ENCODE measurements at regions not wholly inside any gene's neighbourhood (a gene's known extent, or its start where the extent isn't known, plus 50 kb on each side); places are given as distances from the start of the nearest gene placed in this dataset.

DNA sequence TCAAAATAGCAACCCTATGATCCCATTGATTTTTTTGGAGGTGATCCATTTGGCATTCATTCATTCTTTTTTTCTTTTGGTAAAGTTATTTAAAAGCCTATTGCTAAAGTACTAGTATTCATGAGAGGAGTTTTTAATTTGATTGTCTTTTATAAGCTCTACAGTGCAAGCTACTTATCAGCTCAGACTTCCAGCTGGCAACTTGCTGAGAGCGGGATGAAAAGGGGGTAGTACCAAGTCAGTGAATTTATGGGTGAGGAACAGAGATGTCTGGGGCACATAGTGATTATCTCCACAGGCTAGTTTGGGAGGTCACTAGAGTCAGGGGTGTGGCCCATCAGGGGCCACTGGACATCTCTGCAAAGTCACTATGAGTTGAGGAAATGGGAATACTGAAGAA lies 202.4 kb downstream of the PIK3C3 start:
- Histone ChIP-seq H2BK5ac (ENCODE audit: low read length) (no peak overlapping the region), H2AK5ac (ENCODE audit: low read depth, low read length) (no peak overlapping the region), H3K4me3 (ENCODE audit: low read length in 2 of 2) (no peak overlapping the region), H3K18ac (ENCODE audit: low read length) (no peak overlapping the region), H2AFZ (ENCODE audit: low read length) (no peak overlapping the region), H3K9ac (ENCODE audit: low read depth, low read length, poor library complexity) (no peak overlapping the region), H3K4me2 (ENCODE audit: insufficient read depth, low read length, poor library complexity, severe bottlenecking) (no peak overlapping the region), H2BK120ac (ENCODE audit: low read depth, low read length) (no peak overlapping the region), H2BK15ac (ENCODE audit: low read length) (no peak overlapping the region), H4K91ac (ENCODE audit: low read depth, low read length, poor library complexity) (no peak overlapping the region), H3K4ac (ENCODE audit: low read length) (no peak overlapping the region), H4K8ac (ENCODE audit: low read depth, low read length) (no peak overlapping the region), H3K27me3 (ENCODE audit: control insufficient read depth in 3 of 3, insufficient read depth in 3 of 3, low read depth in 1 of 3, low read length in 3 of 3) (no peaks in the 10 kb centered on the region), H3K79me1 (ENCODE audit: low read depth, low read length) (no peaks in the 10 kb centered on the region), H3K23ac (ENCODE audit: low read depth, low read length, poor library complexity) (no peak overlapping the region), H3K14ac (ENCODE audit: low read length) (no peak overlapping the region), H3K36me3 (replicated peaks in 1 of 2; ENCODE audit: control insufficient read depth in 2 of 2, insufficient read depth in 2 of 2, low read length in 2 of 2) (no peaks in the 10 kb centered on the region), H3K4me1 (ENCODE audit: control insufficient read depth in 2 of 2, insufficient read depth in 1 of 2, low read depth in 1 of 2, low read length in 2 of 2) (peaks cover 0 to 8% of the 10 kb centered on the region in 2 donors), H2BK12ac (ENCODE audit: low read length) (no peak overlapping the region), H3K27ac (replicated peaks; ENCODE audit: low read length) (no peak overlapping the region), H3K9me3 (replicated peaks in 1 of 2; ENCODE audit: control insufficient read depth in 2 of 2, insufficient read depth in 1 of 2, low read depth in 1 of 2, low read length in 2 of 2) (no peaks in the 10 kb centered on the region)
- DNase-seq (ENCODE audit: low spot score), result no peak
- no CpG with 5 or more reads among the region's 1 CpG for WGBS, 2 donors (ENCODE audit: extremely low coverage in 2 of 2, insufficient read length in 2 of 2, insufficient replicate concordance in 1 of 2)

DNA sequence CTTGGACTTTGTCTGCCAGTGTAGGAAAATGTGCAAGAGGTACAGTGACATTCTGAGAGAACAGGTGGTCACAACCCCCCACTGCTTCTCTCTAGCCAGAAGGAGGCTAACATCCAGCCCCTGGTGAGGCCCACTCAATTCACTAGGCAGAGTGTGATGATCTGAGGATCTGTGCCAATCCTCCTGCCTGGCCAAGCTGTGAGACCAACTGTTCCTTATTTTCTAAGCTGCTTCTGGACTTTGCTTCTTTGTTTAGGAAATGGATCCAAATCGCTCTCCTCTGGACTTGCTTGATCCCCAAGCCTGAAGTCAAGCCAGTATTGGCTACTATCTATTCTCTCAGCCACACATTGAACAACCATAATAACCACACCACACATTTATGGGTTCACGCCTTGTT lies 202.8 kb downstream of the PIK3C3 start:
- no peak for DNase-seq (ENCODE audit: low spot score)
- WGBS, 2 donors (ENCODE audit: extremely low coverage in 2 of 2, insufficient read length in 2 of 2, insufficient replicate concordance in 1 of 2), result no CpG with 5 or more reads among the region's 2 CpGs
- Histone ChIP-seq H3K9me3 (replicated peaks in 1 of 2; ENCODE audit: control insufficient read depth in 2 of 2, insufficient read depth in 1 of 2, low read depth in 1 of 2, low read length in 2 of 2) (no peaks in the 10 kb centered on the region), H2BK15ac (ENCODE audit: low read length) (no peak overlapping the region), H3K18ac (ENCODE audit: low read length) (no peak overlapping the region), H2AK5ac (ENCODE audit: low read depth, low read length) (no peak overlapping the region), H3K27ac (replicated peaks; ENCODE audit: low read length) (no peak overlapping the region), H2BK120ac (ENCODE audit: low read depth, low read length) (no peak overlapping the region), H3K4me3 (ENCODE audit: low read length in 2 of 2) (no peak overlapping the region), H3K27me3 (ENCODE audit: control insufficient read depth in 3 of 3, insufficient read depth in 3 of 3, low read depth in 1 of 3, low read length in 3 of 3) (no peaks in the 10 kb centered on the region), H3K4me1 (ENCODE audit: control insufficient read depth in 2 of 2, insufficient read depth in 1 of 2, low read depth in 1 of 2, low read length in 2 of 2) (peaks cover 0 to 8% of the 10 kb centered on the region in 2 donors), H3K14ac (ENCODE audit: low read length) (no peak overlapping the region), H2BK5ac (ENCODE audit: low read length) (no peak overlapping the region), H3K36me3 (replicated peaks in 1 of 2; ENCODE audit: control insufficient read depth in 2 of 2, insufficient read depth in 2 of 2, low read length in 2 of 2) (no peaks in the 10 kb centered on the region), H4K8ac (ENCODE audit: low read depth, low read length) (no peak overlapping the region), H2AFZ (ENCODE audit: low read length) (no peak overlapping the region), H3K4me2 (ENCODE audit: insufficient read depth, low read length, poor library complexity, severe bottlenecking) (no peak overlapping the region), H2BK12ac (ENCODE audit: low read length) (no peak overlapping the region), H3K79me1 (ENCODE audit: low read depth, low read length) (no peaks in the 10 kb centered on the region), H4K91ac (ENCODE audit: low read depth, low read length, poor library complexity) (no peak overlapping the region), H3K4ac (ENCODE audit: low read length) (no peak overlapping the region), H3K23ac (ENCODE audit: low read depth, low read length, poor library complexity) (no peak overlapping the region), H3K9ac (ENCODE audit: low read depth, low read length, poor library complexity) (no peak overlapping the region)

- no peak overlapping the region for H3K18ac ChIP-seq (ENCODE audit: low read length)
Measured at GRCh38 chr18:42159146-42159545, 204.1 kb downstream of the PIK3C3 start.

DNA sequence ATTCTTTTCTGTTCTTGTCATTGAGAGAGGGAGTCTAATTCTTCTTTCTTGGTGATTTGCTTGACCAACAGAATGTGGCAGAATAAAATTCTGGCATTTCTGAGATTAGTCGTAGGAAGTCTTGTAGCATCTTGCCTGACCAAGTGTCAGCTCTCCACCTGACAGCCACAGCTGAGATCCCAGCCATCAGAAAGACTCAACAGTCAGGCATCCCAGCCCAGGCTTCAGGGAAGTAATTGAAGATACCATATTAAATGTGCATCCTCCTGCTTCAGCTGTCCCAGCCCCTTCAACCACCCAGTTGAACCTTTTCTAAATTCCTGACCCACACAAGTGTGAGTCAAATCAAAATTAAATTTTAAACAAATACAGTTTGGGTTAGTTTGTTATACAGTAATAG lies 208.3 kb downstream of the PIK3C3 start:
- Histone ChIP-seq H3K9ac (ENCODE audit: low read depth, low read length, poor library complexity) (no peak overlapping the region), H4K8ac (ENCODE audit: low read depth, low read length) (no peak overlapping the region), H2BK120ac (ENCODE audit: low read depth, low read length) (no peak overlapping the region), H3K18ac (ENCODE audit: low read length) (no peak overlapping the region), H3K4me2 (ENCODE audit: insufficient read depth, low read length, poor library complexity, severe bottlenecking) (no peak overlapping the region), H4K91ac (ENCODE audit: low read depth, low read length, poor library complexity) (no peak overlapping the region), H2BK15ac (ENCODE audit: low read length) (no peak overlapping the region), H3K9me3 (replicated peaks in 1 of 2; ENCODE audit: control insufficient read depth in 2 of 2, insufficient read depth in 1 of 2, low read depth in 1 of 2, low read length in 2 of 2) (no peaks in the 10 kb centered on the region), H2AK5ac (ENCODE audit: low read depth, low read length) (no peak overlapping the region), H2BK12ac (ENCODE audit: low read length) (no peak overlapping the region), H3K27ac (replicated peaks; ENCODE audit: low read length) (no peak overlapping the region), H3K36me3 (replicated peaks in 1 of 2; ENCODE audit: control insufficient read depth in 2 of 2, insufficient read depth in 2 of 2, low read length in 2 of 2) (no peaks in the 10 kb centered on the region), H3K23ac (ENCODE audit: low read depth, low read length, poor library complexity) (no peak overlapping the region), H3K79me1 (ENCODE audit: low read depth, low read length) (no peaks in the 10 kb centered on the region), H3K4me1 (ENCODE audit: control insufficient read depth in 2 of 2, insufficient read depth in 1 of 2, low read depth in 1 of 2, low read length in 2 of 2) (peaks cover 0 to 8% of the 10 kb centered on the region in 2 donors), H3K14ac (ENCODE audit: low read length) (no peak overlapping the region), H3K4ac (ENCODE audit: low read length) (no peak overlapping the region), H2AFZ (ENCODE audit: low read length) (no peak overlapping the region), H3K27me3 (ENCODE audit: control insufficient read depth in 3 of 3, insufficient read depth in 3 of 3, low read depth in 1 of 3, low read length in 3 of 3) (no peaks in the 10 kb centered on the region), H3K4me3 (ENCODE audit: low read length in 2 of 2) (no peak overlapping the region), H2BK5ac (ENCODE audit: low read length) (no peak overlapping the region)
- WGBS, 2 donors (ENCODE audit: extremely low coverage in 2 of 2, insufficient read length in 2 of 2, insufficient replicate concordance in 1 of 2), result no CpG with 5 or more reads among the region's 1 CpG
- DNase-seq (ENCODE audit: low spot score), result no peak

More at GRCh38 chr18:42159146-42159545, 204.1 kb downstream of the PIK3C3 start:
- no peak for DNase-seq (ENCODE audit: low spot score)
- Histone ChIP-seq H3K4me1 (ENCODE audit: control insufficient read depth in 2 of 2, insufficient read depth in 1 of 2, low read depth in 1 of 2, low read length in 2 of 2) (peaks cover 0 to 8% of the 10 kb centered on the region in 2 donors), H3K9me3 (replicated peaks in 1 of 2; ENCODE audit: control insufficient read depth in 2 of 2, insufficient read depth in 1 of 2, low read depth in 1 of 2, low read length in 2 of 2) (no peaks in the 10 kb centered on the region), H3K14ac (ENCODE audit: low read length) (no peak overlapping the region), H2AFZ (ENCODE audit: low read length) (no peak overlapping the region), H2BK12ac (ENCODE audit: low read length) (no peak overlapping the region), H3K79me1 (ENCODE audit: low read depth, low read length) (no peaks in the 10 kb centered on the region), H2AK5ac (ENCODE audit: low read depth, low read length) (no peak overlapping the region), H3K4ac (ENCODE audit: low read length) (no peak overlapping the region), H3K27me3 (ENCODE audit: control insufficient read depth in 3 of 3, insufficient read depth in 3 of 3, low read depth in 1 of 3, low read length in 3 of 3) (no peaks in the 10 kb centered on the region), H3K36me3 (replicated peaks in 1 of 2; ENCODE audit: control insufficient read depth in 2 of 2, insufficient read depth in 2 of 2, low read length in 2 of 2) (no peaks in the 10 kb centered on the region), H3K27ac (replicated peaks; ENCODE audit: low read length) (no peak overlapping the region), H3K23ac (ENCODE audit: low read depth, low read length, poor library complexity) (no peak overlapping the region), H3K9ac (ENCODE audit: low read depth, low read length, poor library complexity) (no peak overlapping the region), H4K8ac (ENCODE audit: low read depth, low read length) (no peak overlapping the region), H2BK120ac (ENCODE audit: low read depth, low read length) (no peak overlapping the region), H2BK5ac (ENCODE audit: low read length) (no peak overlapping the region), H3K4me2 (ENCODE audit: insufficient read depth, low read length, poor library complexity, severe bottlenecking) (no peak overlapping the region), H4K91ac (ENCODE audit: low read depth, low read length, poor library complexity) (no peak overlapping the region), H2BK15ac (ENCODE audit: low read length) (no peak overlapping the region), H3K4me3 (ENCODE audit: low read length in 2 of 2) (no peak overlapping the region)
- WGBS, 2 donors (ENCODE audit: extremely low coverage in 2 of 2, insufficient read length in 2 of 2, insufficient replicate concordance in 1 of 2), result no CpG with 5 or more reads among the region's 3 CpGs

Data from neuronal stem cell (in vitro differentiated cells).